ENCODE measurements at regions not wholly inside any gene's neighbourhood (a gene's known extent, or its start where the extent isn't known, plus 50 kb on each side); places are given as distances from the start of the nearest gene placed in this dataset.

DNA sequence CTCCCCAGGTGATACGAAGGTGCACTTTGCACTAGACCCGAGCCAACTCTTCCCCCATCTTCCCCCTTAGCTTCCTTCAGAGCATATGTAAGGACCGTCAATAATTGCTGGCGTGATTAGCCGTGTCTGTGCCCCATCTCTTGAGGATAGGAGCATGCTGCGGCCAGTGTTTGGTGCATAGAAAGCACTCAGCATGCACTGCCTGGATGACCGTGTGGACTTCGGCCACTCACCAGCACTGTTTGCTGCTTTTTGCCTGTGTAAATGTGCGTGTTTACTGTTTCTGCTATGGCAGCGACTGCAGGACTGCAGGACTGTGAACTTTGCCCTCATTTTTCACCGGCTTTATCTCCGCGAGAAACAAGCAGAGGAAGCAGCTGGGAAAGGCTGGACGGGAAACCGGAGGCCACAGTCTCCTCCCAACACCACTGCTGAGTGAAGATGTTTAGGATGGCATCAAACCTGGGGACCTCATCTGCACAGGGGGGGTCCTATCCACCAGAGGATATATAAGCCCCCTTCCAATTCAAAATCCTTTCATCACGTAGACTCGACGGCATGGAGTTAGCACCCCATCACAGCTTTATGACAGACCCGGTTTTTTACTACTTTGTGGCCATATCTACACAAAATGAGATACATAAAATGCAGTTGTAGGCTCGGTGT is 150.6 kb upstream of the AFDN start:
- no peak overlapping the region for H3K4me3 ChIP-seq (ENCODE audit: low read depth, low read length)
- no peak for DNase-seq (ENCODE audit: low read depth)
- TF ChIP-seq, protein P1, sequence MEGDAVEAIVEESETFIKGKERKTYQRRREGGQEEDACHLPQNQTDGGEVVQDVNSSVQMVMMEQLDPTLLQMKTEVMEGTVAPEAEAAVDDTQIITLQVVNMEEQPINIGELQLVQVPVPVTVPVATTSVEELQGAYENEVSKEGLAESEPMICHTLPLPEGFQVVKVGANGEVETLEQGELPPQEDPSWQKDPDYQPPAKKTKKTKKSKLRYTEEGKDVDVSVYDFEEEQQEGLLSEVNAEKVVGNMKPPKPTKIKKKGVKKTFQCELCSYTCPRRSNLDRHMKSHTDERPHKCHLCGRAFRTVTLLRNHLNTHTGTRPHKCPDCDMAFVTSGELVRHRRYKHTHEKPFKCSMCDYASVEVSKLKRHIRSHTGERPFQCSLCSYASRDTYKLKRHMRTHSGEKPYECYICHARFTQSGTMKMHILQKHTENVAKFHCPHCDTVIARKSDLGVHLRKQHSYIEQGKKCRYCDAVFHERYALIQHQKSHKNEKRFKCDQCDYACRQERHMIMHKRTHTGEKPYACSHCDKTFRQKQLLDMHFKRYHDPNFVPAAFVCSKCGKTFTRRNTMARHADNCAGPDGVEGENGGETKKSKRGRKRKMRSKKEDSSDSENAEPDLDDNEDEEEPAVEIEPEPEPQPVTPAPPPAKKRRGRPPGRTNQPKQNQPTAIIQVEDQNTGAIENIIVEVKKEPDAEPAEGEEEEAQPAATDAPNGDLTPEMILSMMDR (IDR thresholded peaks at IDR 0.05; ENCODE audit: insufficient read depth, low read length): no peak

GRCh38 chr6:167676666-167677421 is 149.9 kb upstream of the AFDN start:
- no peak overlapping the region for H3K4me3 ChIP-seq (ENCODE audit: low read depth, low read length)
- DNase-seq (ENCODE audit: low read depth): no peak
- TF ChIP-seq, protein P1 (IDR thresholded peaks at IDR 0.05; ENCODE audit: insufficient read depth, low read length): no peak

DNA sequence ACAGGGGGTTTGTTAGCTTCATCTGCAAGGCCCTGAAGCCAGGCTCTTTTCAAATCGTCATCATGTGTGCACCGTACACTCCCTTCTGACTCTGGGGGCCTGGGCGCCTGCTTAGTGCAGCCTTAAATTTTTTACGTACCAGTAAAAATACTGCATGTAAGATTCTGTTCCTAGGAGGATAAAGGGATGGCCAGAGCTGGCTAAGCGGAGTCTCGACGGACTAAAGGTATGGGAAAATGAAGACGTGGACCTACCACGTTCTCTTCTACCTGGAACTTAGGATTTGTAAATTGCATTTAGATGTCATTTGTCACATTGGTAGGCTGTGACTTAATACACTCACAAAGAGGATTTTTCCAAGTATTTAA is 149.3 kb upstream of the AFDN start:
- TF ChIP-seq, protein P1 (IDR thresholded peaks at IDR 0.05; ENCODE audit: insufficient read depth, low read length): no peak
- H3K4me3 ChIP-seq (ENCODE audit: low read depth, low read length): no peak overlapping the region
- DNase-seq (ENCODE audit: low read depth): no peak

DNA sequence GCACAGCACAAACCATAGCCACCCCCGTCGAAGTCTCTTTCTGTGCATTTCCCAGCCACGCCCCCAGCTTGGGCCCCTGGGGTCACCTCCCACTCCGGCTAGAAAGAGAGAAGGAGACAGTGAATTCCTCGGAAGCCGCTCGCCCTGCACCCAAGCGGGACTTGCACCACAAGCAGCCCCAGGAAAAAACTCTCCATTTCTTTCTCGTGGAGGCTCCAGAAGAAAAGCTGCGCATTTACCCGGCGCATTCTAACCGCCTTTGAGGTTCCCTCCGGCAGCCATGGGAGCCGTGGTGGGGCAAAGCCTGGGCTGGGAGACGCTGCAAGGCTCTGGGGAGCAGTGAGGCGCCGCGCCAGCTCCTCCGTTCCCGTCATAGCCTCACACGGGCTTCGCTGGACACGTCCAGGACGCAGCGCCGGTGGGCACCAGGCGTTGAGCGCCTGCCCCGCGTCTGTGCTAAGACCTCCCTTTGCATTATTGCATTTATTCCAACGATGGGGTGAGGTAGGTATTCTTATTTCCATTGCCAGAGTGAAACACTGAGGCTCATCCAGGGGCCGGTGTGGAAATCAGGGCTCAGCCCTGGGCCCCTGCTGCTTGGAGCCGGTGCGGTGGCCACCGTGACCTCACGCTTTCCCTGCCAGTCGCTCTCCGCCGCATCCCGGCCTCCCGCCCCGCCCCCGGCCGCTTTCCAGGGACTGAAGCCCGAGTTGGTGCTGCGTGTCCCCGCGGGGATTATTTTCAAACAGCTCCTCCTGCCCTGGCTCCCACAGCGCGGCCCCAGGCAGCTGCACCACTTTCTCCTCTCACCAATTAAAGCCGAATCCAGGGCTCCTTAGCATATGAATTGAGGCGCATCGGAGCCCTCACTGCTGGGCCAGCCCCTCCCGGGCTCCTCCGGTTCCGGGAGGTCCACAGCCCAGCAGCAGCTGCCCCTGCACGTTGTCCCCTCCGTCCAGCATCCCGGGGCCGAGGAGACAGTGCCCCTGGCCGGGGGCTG is 148.3 kb upstream of the AFDN start:
- no peak for DNase-seq (ENCODE audit: low read depth)
- H3K4me3 ChIP-seq (ENCODE audit: low read depth, low read length): no peak overlapping the region
- TF ChIP-seq, protein P1 (IDR thresholded peaks at IDR 0.05; ENCODE audit: insufficient read depth, low read length): no peak

- no peak overlapping the region for H3K4me3 ChIP-seq (ENCODE audit: low read depth, low read length)
- TF ChIP-seq, protein P1 (IDR thresholded peaks at IDR 0.05; ENCODE audit: insufficient read depth, low read length): no peak
- DNase-seq (ENCODE audit: low read depth): no peak
Observed at GRCh38 chr6:167679122-167679736, 147.5 kb upstream of the AFDN start.
